ENCODE measurements at regions not wholly inside any gene's neighbourhood (a gene's known extent, or its start where the extent isn't known, plus 50 kb on each side); places are given as distances from the start of the nearest gene placed in this dataset.

DNA sequence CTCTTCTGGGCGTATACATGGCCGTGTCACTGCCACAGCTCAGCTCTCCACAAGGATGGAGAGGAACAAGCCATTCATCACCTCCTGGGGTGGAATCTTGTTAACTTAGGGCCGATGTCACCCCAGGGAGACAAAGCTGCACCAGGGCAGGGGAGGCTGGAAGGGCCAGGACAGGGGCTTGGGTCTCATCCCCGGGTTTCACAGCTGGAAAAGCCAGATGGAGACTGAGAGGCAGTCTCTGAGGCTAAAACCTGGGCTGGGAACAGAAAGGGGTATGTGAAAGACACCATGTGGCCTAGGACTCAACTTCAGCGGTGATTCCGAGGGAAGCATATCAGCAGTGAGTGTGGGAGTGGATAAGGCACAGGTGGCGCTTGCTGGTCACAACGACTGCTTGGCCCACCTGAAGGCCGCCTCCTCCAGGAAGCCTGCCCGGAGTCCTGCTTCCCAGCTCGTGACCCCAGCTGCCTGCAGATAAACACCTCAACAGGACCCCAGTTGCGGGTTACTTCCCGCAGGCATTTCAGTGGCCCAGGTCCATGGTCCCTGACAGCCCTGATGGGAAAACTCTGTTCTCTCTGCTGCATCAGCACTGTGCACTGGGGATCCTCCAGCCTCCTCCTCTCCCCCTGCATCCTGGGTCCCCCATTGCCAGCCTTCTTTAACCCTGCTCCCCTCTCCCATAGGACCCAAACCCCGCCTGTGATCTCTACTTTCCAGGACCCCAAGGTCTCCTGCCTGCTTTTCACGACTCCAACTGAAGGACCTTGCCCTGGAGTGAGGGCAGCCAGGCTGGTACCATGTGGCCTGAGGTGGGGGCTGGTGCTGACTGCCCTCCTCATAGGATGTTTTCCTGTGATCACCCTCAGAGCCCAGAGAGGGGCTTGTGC lies 51.7 kb upstream of the FCN1 start:
- Mint-ChIP-seq H3K27me3 (ENCODE audit: low read depth) (peaks cover 23% of the 10 kb centered on the region), H3K4me3 (no peak overlapping the region), H3K36me3 (ENCODE audit: insufficient read depth in 1 of 3, low read depth in 3 of 3) (no peaks in the 10 kb centered on the region), H3K4me1 (peaks cover 41 to 49% of the 10 kb centered on the region in 2 experiments), H3K9me3 (no peaks in the 10 kb centered on the region; a peak in 1 of 5 replicates), H3K27ac (peak overlapping the region in 1 of 3 experiments; percentile 44; a peak in 1 of 7 replicates)
- H4K8ac ChIP-seq (replicated peaks; ENCODE audit: insufficient read length, low read depth, low read length) = no peak overlapping the region
- H4K91ac ChIP-seq (ENCODE audit: insufficient read length, low read depth, low read length) = no peak overlapping the region
- H3K4me2 ChIP-seq (ENCODE audit: insufficient read depth, insufficient read length, low read length) = no peak overlapping the region
- H2AFZ ChIP-seq (ENCODE audit: low read length) = no peak overlapping the region
- H3K4ac ChIP-seq (ENCODE audit: low read depth, low read length) = no peak overlapping the region
- no peak overlapping the region for H3T11ph ChIP-seq (ENCODE audit: low read length)
- H4K5ac ChIP-seq (ENCODE audit: insufficient read length, low read depth, low read length) = no peak overlapping the region
- no peak overlapping the region for H2AK5ac ChIP-seq (ENCODE audit: insufficient read length, low read length)
- H2BK15ac ChIP-seq (ENCODE audit: low read depth, low read length) = no peak overlapping the region
- no CpG with 5 or more reads among the region's 15 CpGs for WGBS (ENCODE audit: extremely low coverage, insufficient read length, low lambda C conversion rate)
- H3K23me2 ChIP-seq (ENCODE audit: insufficient read length, low read depth, low read length, poor library complexity, severe bottlenecking) = no peaks in the 10 kb centered on the region
- H3K4me1 ChIP-seq (ENCODE audit: insufficient read depth, low read length) = peaks cover 4% of the 10 kb centered on the region; the same call in 1 of the 2 replicates
- no peaks in the 10 kb centered on the region for H3K27me3 ChIP-seq (ENCODE audit: insufficient read depth, low read length)
- no peak for DNase-seq
- no peak overlapping the region for H3K23ac ChIP-seq (ENCODE audit: insufficient read length, low read depth, low read length)
- H3K56ac ChIP-seq (ENCODE audit: insufficient read length, low read depth, low read length) = no peak overlapping the region
- H3K14ac ChIP-seq (ENCODE audit: insufficient read depth, low read length) = no peak overlapping the region
- H2BK120ac ChIP-seq (ENCODE audit: low read depth, low read length, poor library complexity, severe bottlenecking) = no peak overlapping the region
- H3K79me1 ChIP-seq (ENCODE audit: insufficient read depth, low read depth, low read length, poor library complexity, severe bottlenecking) = no peaks in the 10 kb centered on the region
- H2BK20ac ChIP-seq (ENCODE audit: low read depth, low read length, poor library complexity, severe bottlenecking) = no peak overlapping the region
- no peaks in the 10 kb centered on the region for H3K79me2 ChIP-seq (ENCODE audit: insufficient read depth, low read length)
- H3K18ac ChIP-seq (ENCODE audit: insufficient read length, low read depth, low read length) = no peak overlapping the region
- H3K9ac ChIP-seq (ENCODE audit: extremely low read depth, insufficient read length, low read length) = no peak overlapping the region
- H3K9me3 ChIP-seq (ENCODE audit: control insufficient read depth, low read depth, low read length) = no peaks in the 10 kb centered on the region
- no peaks in the 10 kb centered on the region for H4K20me1 ChIP-seq (ENCODE audit: control insufficient read depth, insufficient read depth, insufficient read length)
- H2BK5ac ChIP-seq (ENCODE audit: insufficient read length, low read length) = no peak overlapping the region
- H2BK12ac ChIP-seq (ENCODE audit: insufficient read length, low read depth, low read length) = no peak overlapping the region
- no peak overlapping the region for H3K27ac ChIP-seq (ENCODE audit: insufficient read length, low read depth, low read length)
- TF ChIP-seq, protein P1, sequence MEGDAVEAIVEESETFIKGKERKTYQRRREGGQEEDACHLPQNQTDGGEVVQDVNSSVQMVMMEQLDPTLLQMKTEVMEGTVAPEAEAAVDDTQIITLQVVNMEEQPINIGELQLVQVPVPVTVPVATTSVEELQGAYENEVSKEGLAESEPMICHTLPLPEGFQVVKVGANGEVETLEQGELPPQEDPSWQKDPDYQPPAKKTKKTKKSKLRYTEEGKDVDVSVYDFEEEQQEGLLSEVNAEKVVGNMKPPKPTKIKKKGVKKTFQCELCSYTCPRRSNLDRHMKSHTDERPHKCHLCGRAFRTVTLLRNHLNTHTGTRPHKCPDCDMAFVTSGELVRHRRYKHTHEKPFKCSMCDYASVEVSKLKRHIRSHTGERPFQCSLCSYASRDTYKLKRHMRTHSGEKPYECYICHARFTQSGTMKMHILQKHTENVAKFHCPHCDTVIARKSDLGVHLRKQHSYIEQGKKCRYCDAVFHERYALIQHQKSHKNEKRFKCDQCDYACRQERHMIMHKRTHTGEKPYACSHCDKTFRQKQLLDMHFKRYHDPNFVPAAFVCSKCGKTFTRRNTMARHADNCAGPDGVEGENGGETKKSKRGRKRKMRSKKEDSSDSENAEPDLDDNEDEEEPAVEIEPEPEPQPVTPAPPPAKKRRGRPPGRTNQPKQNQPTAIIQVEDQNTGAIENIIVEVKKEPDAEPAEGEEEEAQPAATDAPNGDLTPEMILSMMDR (conservative IDR thresholded peaks at IDR 0.05) = no peak

All from H9 (cell line).